HG03439 (cell line): ENCODE measurements at regions not wholly inside any gene's neighbourhood (a gene's known extent, or its start where the extent isn't known, plus 50 kb on each side); places are given as distances from the start of the nearest gene placed in this dataset.

Experiments used
- ATAC-seq: cut with Tn5 transposase; IDR thresholded peaks from one replicate; pipeline ENCODE4 v1.9.1; 2021; ENCODE audit warnings: mild to moderate bottlenecking, moderate library complexity; ENCODE audit not compliant: unreplicated experiment

DNA sequence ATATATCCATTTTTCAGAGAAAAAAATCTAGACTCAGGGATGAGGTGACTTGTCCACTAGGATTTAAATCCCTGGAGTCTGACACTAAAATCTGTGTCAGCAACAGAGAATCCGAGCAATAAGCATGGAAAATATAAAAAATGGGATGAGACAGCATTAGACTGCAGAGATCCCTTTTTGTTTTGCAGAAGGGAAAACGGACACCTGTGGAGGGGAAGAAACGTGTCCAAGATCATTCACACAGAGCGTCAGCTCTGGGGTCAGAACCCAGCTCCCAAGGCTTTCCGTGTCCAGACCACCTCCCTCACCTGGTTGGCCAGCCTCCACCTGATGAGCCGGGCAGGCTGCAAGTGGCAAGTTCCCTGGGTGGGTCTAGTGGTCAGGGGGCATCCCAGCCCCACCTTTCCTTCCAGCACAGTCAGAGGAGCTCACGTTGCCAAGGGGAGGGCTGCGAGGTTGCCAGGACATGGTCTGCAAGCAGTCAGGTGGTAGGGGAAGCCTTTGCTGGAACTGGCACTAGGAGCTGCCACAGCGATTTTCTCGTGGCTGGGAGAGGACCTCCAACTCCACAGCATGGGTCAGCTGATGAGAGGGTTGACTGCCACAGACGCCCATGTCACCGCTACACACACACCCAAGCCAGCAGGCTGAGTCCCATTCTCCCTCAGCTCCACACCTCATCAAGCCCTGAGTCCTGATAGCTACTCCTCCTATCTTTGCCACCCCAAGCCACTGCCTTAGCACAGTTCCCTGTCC, 65.9 kb upstream of the CPLX2 start:
- no peak for ATAC-seq

GRCh38 chr5:175808711-175809110, 62.7 kb upstream of the CPLX2 start:
- ATAC-seq = no peak

GRCh38 chr5:175809531-175810121, 61.8 kb upstream of the CPLX2 start:
- ATAC-seq = no peak

- ATAC-seq = no peak
These were observed 60.9 kb upstream of the CPLX2 start for GRCh38 chr5:175810457-175810856.

- no peak for ATAC-seq
These were observed 59.8 kb upstream of the CPLX2 start for GRCh38 chr5:175811589-175811988.

DNA sequence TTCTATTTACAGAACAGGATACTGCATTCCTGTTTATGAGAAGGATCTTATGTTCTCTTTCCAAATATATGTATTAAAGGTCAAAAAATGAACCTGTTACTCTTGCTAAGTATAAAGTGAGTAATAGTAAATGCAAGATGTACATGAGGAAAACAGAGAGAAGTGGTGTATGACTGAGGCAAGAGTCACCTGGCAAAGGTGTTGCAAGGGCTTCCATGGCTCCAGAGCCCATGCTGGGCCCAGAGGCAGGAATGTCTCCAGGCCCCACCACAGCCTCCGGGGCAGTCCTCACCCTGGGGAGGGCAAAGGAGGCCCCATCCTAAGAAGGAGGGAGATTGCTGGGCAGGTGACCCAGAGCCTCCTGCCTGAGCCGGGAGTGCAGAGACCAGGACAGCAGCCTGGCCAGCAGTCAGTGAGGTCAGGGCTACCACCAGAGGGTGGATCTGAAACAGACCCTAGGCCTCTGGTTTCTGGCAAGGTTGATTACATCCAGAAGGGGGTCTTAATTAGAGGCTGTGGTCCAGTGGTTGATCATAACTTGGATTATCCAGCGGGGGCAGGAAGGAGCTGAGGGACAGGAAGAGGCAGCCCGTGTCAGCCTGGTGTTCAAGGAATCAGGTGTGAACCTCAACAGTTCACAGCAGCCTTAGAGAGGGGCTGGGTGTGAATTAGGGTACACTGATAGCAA, 57.3 kb upstream of the CPLX2 start:
- ATAC-seq = no peak

- ATAC-seq = no peak
These were observed 56.7 kb upstream of the CPLX2 start for GRCh38 chr5:175814691-175815090.

GRCh38 chr5:175815126-175815913, 56.1 kb upstream of the CPLX2 start:
- ATAC-seq = no peak

DNA sequence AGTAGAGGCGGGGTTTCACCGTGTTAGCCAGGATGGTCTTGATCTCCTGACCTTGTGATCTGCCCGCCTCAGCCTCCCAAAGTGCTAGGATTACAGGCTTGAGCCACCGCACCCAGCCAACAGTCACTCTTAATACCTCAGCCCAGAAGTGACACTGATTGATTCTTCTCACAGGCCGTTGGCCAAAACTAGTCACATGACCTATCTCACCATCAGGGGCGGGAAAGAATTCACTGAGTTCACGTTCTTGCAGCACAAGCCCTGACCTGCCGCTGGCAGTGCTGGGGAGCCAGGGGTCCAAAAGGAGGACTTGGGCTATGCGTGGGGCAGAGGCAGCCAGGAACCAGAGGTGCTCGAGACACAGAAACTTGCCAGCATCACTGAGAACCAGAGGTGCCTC, 55.0 kb upstream of the CPLX2 start:
- no peak for ATAC-seq

DNA sequence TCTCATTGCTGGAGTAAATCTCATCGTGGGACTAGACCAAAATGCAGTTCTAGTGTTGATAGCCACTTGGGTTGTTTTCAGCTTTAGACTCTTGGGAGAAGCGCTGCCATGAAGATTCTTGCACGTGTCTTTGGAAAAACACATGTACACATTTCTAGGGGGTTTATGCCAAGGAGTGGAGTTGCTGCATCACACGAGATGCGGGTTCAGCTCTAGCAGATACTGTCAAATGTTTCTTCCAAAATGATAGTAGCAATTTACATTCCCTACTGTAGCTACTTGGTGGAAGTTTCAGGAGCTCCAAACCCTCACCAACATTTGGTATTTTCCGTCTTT, 52.3 kb upstream of the CPLX2 start:
- no peak for ATAC-seq

- no peak for ATAC-seq
These were observed 51.1 kb upstream of the CPLX2 start for GRCh38 chr5:175820230-175820629.
